ENCODE measurements at regions not wholly inside any gene's neighbourhood (a gene's known extent, or its start where the extent isn't known, plus 50 kb on each side); places are given as distances from the start of the nearest gene placed in this dataset.

- no peaks in the 10 kb centered on the region for H3K36me3 ChIP-seq (ENCODE audit: control insufficient read depth in 2 of 2, insufficient read depth in 1 of 2, low read length in 2 of 2)
- no peak for TF ChIP-seq BCL11A (tag by site-specific recombination; IDR thresholded peaks at IDR 0.05; ENCODE audit: low read depth)
- no peak overlapping the region for H3K27ac ChIP-seq (ENCODE audit: extremely low read depth, low read depth, low read length)
- POLR2A ChIA-PET, result no interaction called here
- H3K4me1 ChIP-seq (ENCODE audit: control insufficient read depth, insufficient read depth, low read length), result no peaks in the 10 kb centered on the region
- no peaks in the 10 kb centered on the region; the same call in 1 of the 2 replicates for H3K9me3 ChIP-seq (ENCODE audit: control insufficient read depth, insufficient read depth, low read depth, low read length)
- no peak overlapping the region for H3K4me3 ChIP-seq (ENCODE audit: low read depth, low read length)
- CTCF ChIA-PET, result no interaction called here
Measured at GRCh38 chr10:108789919-108790318, 1133.4 kb downstream of the XPNPEP1 start.

- ChIA-PET POLR2A (no interaction called here), CTCF (no interaction called here)
Measured at GRCh38 chr10:108789336-108789735, 1134.0 kb downstream of the XPNPEP1 start.

GRCh38 chr10:108788891-108789290, 1134.4 kb downstream of the XPNPEP1 start:
- no peak overlapping the region for H3K27ac ChIP-seq (ENCODE audit: extremely low read depth, low read depth, low read length)
- POLR2A ChIA-PET, result no interaction called here
- TF ChIP-seq ZNF623 (tag by site-specific recombination; IDR thresholded peaks at IDR 0.05) (no peak), ZNF398 (tag by site-specific recombination; IDR thresholded peaks at IDR 0.05) (no peak), YY1 (tag by site-specific recombination; IDR thresholded peaks at IDR 0.05) (no peak), ZNF416 (tag by site-specific recombination; IDR thresholded peaks at IDR 0.05) (no peak), BCL6B (tag by site-specific recombination; IDR thresholded peaks at IDR 0.05) (no peak), ZFP41 (tag by site-specific recombination; IDR thresholded peaks at IDR 0.05; ENCODE audit: borderline replicate concordance) (no peak), IKZF3 (tag by site-specific recombination; IDR thresholded peaks at IDR 0.05) (no peak), ZNF423 (tag by site-specific recombination; IDR thresholded peaks at IDR 0.05) (no peak)
- H3K4me1 ChIP-seq (ENCODE audit: control insufficient read depth, insufficient read depth, low read length), result no peaks in the 10 kb centered on the region
- no peaks in the 10 kb centered on the region for H3K36me3 ChIP-seq (ENCODE audit: control insufficient read depth in 2 of 2, insufficient read depth in 1 of 2, low read length in 2 of 2)
- CTCF ChIA-PET, result no interaction called here
- H3K4me3 ChIP-seq (ENCODE audit: low read depth, low read length), result no peak overlapping the region
- no peaks in the 10 kb centered on the region; the same call in 1 of the 2 replicates for H3K9me3 ChIP-seq (ENCODE audit: control insufficient read depth, insufficient read depth, low read depth, low read length)

More at GRCh38 chr10:108789336-108789735, 1134.0 kb downstream of the XPNPEP1 start:
- Histone ChIP-seq H3K9me3 (ENCODE audit: control insufficient read depth, insufficient read depth, low read depth, low read length) (no peaks in the 10 kb centered on the region; the same call in 1 of the 2 replicates), H3K36me3 (ENCODE audit: control insufficient read depth in 2 of 2, insufficient read depth in 1 of 2, low read length in 2 of 2) (no peaks in the 10 kb centered on the region), H3K27ac (ENCODE audit: extremely low read depth, low read depth, low read length) (no peak overlapping the region), H3K4me3 (ENCODE audit: low read depth, low read length) (no peak overlapping the region), H3K4me1 (ENCODE audit: control insufficient read depth, insufficient read depth, low read length) (no peaks in the 10 kb centered on the region)
- no peak for TF ChIP-seq ZNF2 (tag by site-specific recombination; IDR thresholded peaks at IDR 0.05)
- TF ChIP-seq ZFP3 (tag by site-specific recombination; IDR thresholded peaks at IDR 0.05; ENCODE audit: low read depth), result no peak
- no peak for TF ChIP-seq PRDM1 (tag by site-specific recombination; IDR thresholded peaks at IDR 0.05)
- no peak for TF ChIP-seq ZNF121 (tag by site-specific recombination; IDR thresholded peaks at IDR 0.05)
- TF ChIP-seq ZNF561 (tag by site-specific recombination; IDR thresholded peaks at IDR 0.05; ENCODE audit: borderline replicate concordance), result no peak
- TF ChIP-seq ZNF292 (tag by site-specific recombination; IDR thresholded peaks at IDR 0.05; ENCODE audit: borderline replicate concordance, low read depth), result no peak
- no peak for TF ChIP-seq ZNF639 (tag by site-specific recombination; IDR thresholded peaks at IDR 0.05)
- no peak for TF ChIP-seq ZNF175 (tag by site-specific recombination; IDR thresholded peaks at IDR 0.05)
- TF ChIP-seq ZEB2 (tag by site-specific recombination; IDR thresholded peaks at IDR 0.05), result no peak
- TF ChIP-seq ZNF549 (tag by site-specific recombination; IDR thresholded peaks at IDR 0.05), result no peak
- TF ChIP-seq ZNF658 (tag by site-specific recombination; IDR thresholded peaks at IDR 0.05), result no peak
